DOHH2 (cell line): ENCODE measurements at regions not wholly inside any gene's neighbourhood (a gene's known extent, or its start where the extent isn't known, plus 50 kb on each side); places are given as distances from the start of the nearest gene placed in this dataset.
"Not testable (repeated sequence)": the region's sequence is repeated elsewhere in the genome, so short reads cannot be mapped to it uniquely, and the experiment has no call there.

Source experiments
- H3F3A ChIP-seq: fragments of 200-600 bp; sonication (generic), shearing (Covaris generic); 2 replicates; pipeline ENCODE4 v1.6.0; 2016; ENCODE audit warnings: antibody characterized with exemption, mild to moderate bottlenecking; ENCODE audit not compliant: control insufficient read depth, insufficient read depth
- H3K27ac ChIP-seq: fragments of 200-600 bp; sonication (generic); 2 replicates; pipeline ENCODE4 v1.5.1; 2014; ENCODE audit warnings: low read depth, mild to moderate bottlenecking, low read length, moderate library complexity
- H3K27me3 ChIP-seq: fragments of 200-600 bp; sonication (generic); 2 replicates; pipeline ENCODE4 v1.6.1; 2014; ENCODE audit warnings: mild to moderate bottlenecking, low read length, mixed read lengths; ENCODE audit not compliant: control insufficient read depth
- H3K36me3 ChIP-seq: fragments of 200-600 bp; sonication (generic); 2 replicates; pipeline ENCODE4 v1.6.1; 2014; ENCODE audit warnings: mild to moderate bottlenecking, low read length, moderate library complexity, mixed read lengths; ENCODE audit not compliant: control insufficient read depth
- H3K4me1 ChIP-seq: fragments of 200-600 bp; sonication (generic); 2 replicates; pipeline ENCODE4 v1.6.1; 2014; ENCODE audit warnings: mild to moderate bottlenecking, low read length, mixed read lengths; ENCODE audit not compliant: control insufficient read depth
- H3K4me2 ChIP-seq: fragments of 200-600 bp; sonication (generic); 2 replicates; pipeline ENCODE4 v1.6.0; 2014; ENCODE audit warnings: mild to moderate bottlenecking, low read length, moderate library complexity
- H3K4me3 ChIP-seq: fragments of 200-600 bp; sonication (generic); 2 replicates; pipeline ENCODE4 v1.5.1; 2014; ENCODE audit warnings: mild to moderate bottlenecking, low read length, mixed read lengths
- H3K79me2 ChIP-seq: fragments of 200-600 bp; sonication (generic); 2 replicates; pipeline ENCODE4 v1.6.1; 2014; ENCODE audit warnings: mild to moderate bottlenecking, low read length, mixed read lengths; ENCODE audit not compliant: control insufficient read depth
- H3K9me2 ChIP-seq: fragments of 200-600 bp; sonication (generic); replicated peaks from 2 replicates; pipeline ENCODE4 v1.6.1; 2014; ENCODE audit warnings: mild to moderate bottlenecking, low read length, mixed read lengths; ENCODE audit not compliant: control insufficient read depth
- H3K9me3 ChIP-seq: fragments of 200-600 bp; sonication (generic); 2 replicates; pipeline ENCODE4 v1.6.1; 2014; ENCODE audit warnings: antibody characterized with exemption, low read length, mixed read lengths; ENCODE audit not compliant: control insufficient read depth, insufficient read depth
- H4K20me1 ChIP-seq: fragments of 200-600 bp; sonication (generic); 2 replicates; pipeline ENCODE4 v1.6.0; 2014; ENCODE audit warnings: low read depth, mild to moderate bottlenecking, antibody characterized with exemption, low read length, moderate library complexity; ENCODE audit not compliant: control insufficient read depth, insufficient read depth
- EZH2phosphoT487 ChIP-seq: fragments of 200-600 bp; sonication (generic); IDR thresholded peaks from 2 replicates; pipeline ENCODE4 v1.6.1; 2017; ENCODE audit warnings: borderline replicate concordance, mild to moderate bottlenecking, antibody characterized with exemption, low read length, moderate library complexity, mixed read lengths
- TF ChIP-seq, protein P1 (sequence below): fragments of 200-600 bp; sonication (generic); IDR thresholded peaks from one replicate; pipeline ENCODE4 v1.5.1; 2014; ENCODE audit warnings: antibody characterized with exemption, mild to moderate bottlenecking, low read depth, low read length; ENCODE audit not compliant: poor library complexity, severe bottlenecking

DNA sequence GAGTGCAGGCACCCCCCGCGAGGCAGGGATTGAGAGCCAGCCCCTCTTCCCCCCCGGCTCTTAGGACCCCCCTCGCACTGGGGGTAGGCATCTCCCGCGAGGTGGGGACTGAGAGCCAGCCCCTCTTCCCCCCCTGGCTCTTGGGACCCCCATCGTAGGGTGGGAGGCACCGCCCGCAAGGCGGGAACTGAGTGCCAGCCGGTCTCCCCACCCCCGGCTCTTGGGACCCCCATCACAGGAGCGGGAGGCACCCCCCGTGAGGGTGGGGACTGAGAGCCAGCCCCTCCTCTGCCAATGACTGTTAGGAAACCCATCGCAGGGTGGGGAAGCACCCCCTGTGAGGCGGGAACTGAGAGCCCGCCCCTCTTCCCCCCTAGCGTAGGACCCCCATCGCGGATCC, 363.4 kb upstream of the SPRY2 start:
- Histone ChIP-seq H3K9me3 (no peaks in the 10 kb centered on the region), H3K4me2 (no peak overlapping the region), H3K4me1 (no peaks in the 10 kb centered on the region), H3K27me3 (no peaks in the 10 kb centered on the region), H3K79me2 (no peaks in the 10 kb centered on the region), H4K20me1 (no peaks in the 10 kb centered on the region), H3K27ac (no peak overlapping the region), H3K36me3 (no peaks in the 10 kb centered on the region), H3K9me2 (no peaks in the 10 kb centered on the region), H3F3A (no peaks in the 10 kb centered on the region), H3K4me3 (no peak overlapping the region)
- TF ChIP-seq EZH2phosphoT487, result no peak
- TF ChIP-seq, protein P1, sequence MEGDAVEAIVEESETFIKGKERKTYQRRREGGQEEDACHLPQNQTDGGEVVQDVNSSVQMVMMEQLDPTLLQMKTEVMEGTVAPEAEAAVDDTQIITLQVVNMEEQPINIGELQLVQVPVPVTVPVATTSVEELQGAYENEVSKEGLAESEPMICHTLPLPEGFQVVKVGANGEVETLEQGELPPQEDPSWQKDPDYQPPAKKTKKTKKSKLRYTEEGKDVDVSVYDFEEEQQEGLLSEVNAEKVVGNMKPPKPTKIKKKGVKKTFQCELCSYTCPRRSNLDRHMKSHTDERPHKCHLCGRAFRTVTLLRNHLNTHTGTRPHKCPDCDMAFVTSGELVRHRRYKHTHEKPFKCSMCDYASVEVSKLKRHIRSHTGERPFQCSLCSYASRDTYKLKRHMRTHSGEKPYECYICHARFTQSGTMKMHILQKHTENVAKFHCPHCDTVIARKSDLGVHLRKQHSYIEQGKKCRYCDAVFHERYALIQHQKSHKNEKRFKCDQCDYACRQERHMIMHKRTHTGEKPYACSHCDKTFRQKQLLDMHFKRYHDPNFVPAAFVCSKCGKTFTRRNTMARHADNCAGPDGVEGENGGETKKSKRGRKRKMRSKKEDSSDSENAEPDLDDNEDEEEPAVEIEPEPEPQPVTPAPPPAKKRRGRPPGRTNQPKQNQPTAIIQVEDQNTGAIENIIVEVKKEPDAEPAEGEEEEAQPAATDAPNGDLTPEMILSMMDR, result no peak

DNA sequence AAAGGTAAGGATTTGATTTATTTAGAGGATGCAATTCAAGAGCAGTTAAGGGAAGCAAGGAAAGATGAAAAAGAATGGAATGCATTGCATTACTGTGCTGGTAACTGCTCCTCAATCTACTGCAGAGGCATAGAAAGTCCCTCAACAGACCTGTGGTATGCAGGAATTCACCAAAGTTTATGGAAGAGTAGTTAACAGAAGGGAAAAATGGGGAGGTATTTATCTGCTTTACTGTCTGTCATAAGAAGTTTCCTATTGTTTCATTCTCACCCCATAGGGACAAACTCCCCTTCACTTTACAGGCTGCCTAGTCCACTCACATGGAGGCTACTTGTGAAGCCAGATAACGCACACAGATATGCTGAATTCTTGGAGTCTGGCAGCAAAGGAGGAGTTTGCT, 354.9 kb upstream of the SPRY2 start:
- no peaks in the 10 kb centered on the region for H3K27me3 ChIP-seq

DNA sequence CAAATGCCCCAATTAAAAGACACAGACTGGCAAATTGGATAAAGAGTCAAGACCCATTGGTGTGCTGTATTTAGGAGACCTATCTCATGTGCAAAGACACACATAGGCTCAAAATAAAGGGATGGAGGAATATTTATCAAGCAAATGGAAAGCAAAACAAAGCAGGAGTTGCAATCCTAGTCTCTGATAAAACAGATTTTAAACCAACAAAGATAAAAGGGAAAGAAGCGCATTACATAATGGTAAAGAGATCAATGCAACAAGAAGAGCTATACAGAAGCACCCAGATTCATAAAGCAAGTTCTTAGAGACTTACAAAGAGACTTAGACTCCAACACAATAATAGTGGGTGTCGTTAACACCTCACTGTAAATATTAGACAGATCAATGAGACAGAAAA, 350.9 kb upstream of the SPRY2 start:
- H3F3A ChIP-seq, H3K27ac ChIP-seq, H3K4me1 ChIP-seq, H3K9me3 ChIP-seq, H4K20me1 ChIP-seq, H3K27me3 ChIP-seq, H3K4me3 ChIP-seq, H3K9me2 ChIP-seq, H3K79me2 ChIP-seq, H3K4me2 ChIP-seq, H3K36me3 ChIP-seq: not testable (repeated sequence)

More for the DNA sequence above, 354.9 kb upstream of the SPRY2 start:
- H3K9me2 ChIP-seq, result no peaks in the 10 kb centered on the region
- no peaks in the 10 kb centered on the region for H4K20me1 ChIP-seq
- H3K79me2 ChIP-seq, result no peaks in the 10 kb centered on the region
- H3K27ac ChIP-seq, result no peak overlapping the region
- H3K4me3 ChIP-seq, result no peak overlapping the region
- no peaks in the 10 kb centered on the region for H3K36me3 ChIP-seq
- TF ChIP-seq EZH2phosphoT487, result no peak
- TF ChIP-seq, protein P1, result no peak
- H3F3A ChIP-seq, result no peaks in the 10 kb centered on the region
- no peaks in the 10 kb centered on the region for H3K4me1 ChIP-seq
- no peak overlapping the region for H3K4me2 ChIP-seq
- H3K9me3 ChIP-seq, result no peaks in the 10 kb centered on the region

DNA sequence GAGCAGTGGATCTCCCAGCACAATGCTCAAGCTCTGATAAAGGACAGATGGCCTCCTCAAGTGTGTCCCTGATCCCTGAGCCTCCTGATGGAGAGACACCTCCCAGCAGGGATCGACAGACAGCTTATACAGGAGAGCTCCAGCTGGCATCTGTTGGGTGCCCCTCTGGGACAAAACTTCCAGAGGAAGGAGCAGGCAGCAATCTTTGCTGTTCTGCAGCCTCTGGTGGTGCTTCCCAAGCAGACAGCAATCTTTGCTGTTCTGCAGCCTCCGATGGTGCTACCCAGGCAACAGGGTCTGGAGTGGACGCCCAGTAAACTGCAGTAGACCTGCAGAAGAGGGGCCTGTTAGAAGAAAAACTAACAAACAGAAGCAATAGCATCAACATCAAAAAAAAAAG, 349.3 kb upstream of the SPRY2 start:
- H3K79me2 ChIP-seq, result no peaks in the 10 kb centered on the region
- H3K9me3 ChIP-seq, result no peaks in the 10 kb centered on the region
- H3K27me3 ChIP-seq, result no peaks in the 10 kb centered on the region
- H3K9me2 ChIP-seq, result no peaks in the 10 kb centered on the region
- no peak overlapping the region for H3K4me3 ChIP-seq
- H3K4me2 ChIP-seq, result no peak overlapping the region
- no peaks in the 10 kb centered on the region for H3K4me1 ChIP-seq
- no peaks in the 10 kb centered on the region for H3K36me3 ChIP-seq
- H3K27ac ChIP-seq, result no peak overlapping the region
- no peak for TF ChIP-seq EZH2phosphoT487
- TF ChIP-seq, protein P1, result no peak
- no peaks in the 10 kb centered on the region for H3F3A ChIP-seq
- no peaks in the 10 kb centered on the region for H4K20me1 ChIP-seq
